Mucosa of descending colon (tissue), 3 donors: ENCODE measurements at regions not wholly inside any gene's neighbourhood (a gene's known extent, or its start where the extent isn't known, plus 50 kb on each side); places are given as distances from the start of the nearest gene placed in this dataset.

ENCODE experiments used
- ATAC-seq: fragments of 200-7000 bp; cut with Tn5 transposase; one replicate; pipeline ENCODE4 v1.9.1; 2020; ENCODE audit warnings: mild to moderate bottlenecking, moderate library complexity
- DNase-seq, 3 donors: peaks; one replicate each; pipeline ENCODE4 v3.0.0-alpha.2; 2020
- H3K36me3 ChIP-seq: fragments of 200-600 bp; one replicate; pipeline ENCODE4 v1.8.0; 2021; ENCODE audit warnings: low read depth, mild to moderate bottlenecking
- H3K4me1 ChIP-seq: fragments of 200-600 bp; one replicate; pipeline ENCODE4 v1.8.0; 2021; ENCODE audit warnings: low read depth, mild to moderate bottlenecking
- H3K4me3 ChIP-seq: fragments of 200-600 bp; one replicate; pipeline ENCODE4 v1.8.0; 2021; ENCODE audit warnings: mild to moderate bottlenecking
- H3K9me3 ChIP-seq: fragments of 200-600 bp; one replicate; pipeline ENCODE4 v1.8.0; 2021; ENCODE audit warnings: mild to moderate bottlenecking
- CTCF ChIP-seq: fragments of 200-600 bp; IDR thresholded peaks from one replicate; pipeline ENCODE4 v1.8.0; 2022; ENCODE audit warnings: antibody characterized with exemption, mild to moderate bottlenecking
- intact Hi-C, 2 donors: fragments of 100-400 bp; cut with DNase I in 1 of 2; cut with micrococcal nuclease in 1 of 2; formaldehyde crosslinking; loops; one replicate each; pipeline versions ENCODE4 v1.11.0 to v1.11.1; 2022; cut with DNase I, micrococcal nuclease
- donor health status: DM: no; HTN: no; CAD: no; lungs with moderate emphysema.
- donor health status: DM: no; HTN: no; CAD: no.
- donor health status: DM: no; HTN: yes; CAD: no.

- ATAC-seq (no peak), DNase-seq (no peak)
- no peaks in the 10 kb centered on the region for H3K9me3 ChIP-seq
- no peaks in the 10 kb centered on the region for H3K4me1 ChIP-seq
- TF ChIP-seq CTCF, result no peak
- no peaks in the 10 kb centered on the region for H3K36me3 ChIP-seq
- H3K4me3 ChIP-seq, result no peak overlapping the region
- intact Hi-C loops, result no loop called here
Observed at GRCh38 chr2:76075126-76075525, 364.4 kb upstream of the GCFC2 start.

- Histone ChIP-seq H3K4me3 (no peak overlapping the region), H3K36me3 (no peaks in the 10 kb centered on the region), H3K4me1 (no peaks in the 10 kb centered on the region), H3K9me3 (peaks cover 3% of the 10 kb centered on the region)
- intact Hi-C loops, result no loop called here
- DNase-seq (no peak), ATAC-seq (no peak)
- TF ChIP-seq CTCF, result no peak
Observed at GRCh38 chr2:76073992-76074604, 363.4 kb upstream of the GCFC2 start.

GRCh38 chr2:76050196-76050595 lies 339.5 kb upstream of the GCFC2 start:
- no peaks in the 10 kb centered on the region for H3K4me1 ChIP-seq
- no peak for TF ChIP-seq CTCF
- H3K36me3 ChIP-seq, result no peaks in the 10 kb centered on the region
- DNase-seq (no peak), ATAC-seq (no peak)
- H3K4me3 ChIP-seq, result no peak overlapping the region
- intact Hi-C loops, result no loop called here
- H3K9me3 ChIP-seq, result no peaks in the 10 kb centered on the region

GRCh38 chr2:76044701-76045100 lies 334.0 kb upstream of the GCFC2 start:
- Histone ChIP-seq H3K4me1 (no peaks in the 10 kb centered on the region), H3K4me3 (no peak overlapping the region), H3K36me3 (no peaks in the 10 kb centered on the region), H3K9me3 (no peaks in the 10 kb centered on the region)
- ATAC-seq (no peak), DNase-seq (no peak)
- intact Hi-C loops, result no loop called here
- no peak for TF ChIP-seq CTCF

- H3K4me1 ChIP-seq, result no peaks in the 10 kb centered on the region
- H3K9me3 ChIP-seq, result no peaks in the 10 kb centered on the region
- H3K4me3 ChIP-seq, result no peak overlapping the region
- intact Hi-C loops, result no loop called here
- H3K36me3 ChIP-seq, result no peaks in the 10 kb centered on the region
- TF ChIP-seq CTCF, result no peak
- DNase-seq (no peak), ATAC-seq (no peak)
Observed at GRCh38 chr2:76039505-76039904, 328.8 kb upstream of the GCFC2 start.

- Histone ChIP-seq H3K4me3 (no peak overlapping the region), H3K36me3 (no peaks in the 10 kb centered on the region), H3K9me3 (peaks cover 6% of the 10 kb centered on the region), H3K4me1 (no peaks in the 10 kb centered on the region)
- TF ChIP-seq CTCF, result no peak
- intact Hi-C loops, result no loop called here
- no peak for ATAC-seq
- no peak for DNase-seq
Observed at GRCh38 chr2:76027761-76028160, 317.0 kb upstream of the GCFC2 start.
